H9 (cell line): ENCODE measurements at regions not wholly inside any gene's neighbourhood (a gene's known extent, or its start where the extent isn't known, plus 50 kb on each side); places are given as distances from the start of the nearest gene placed in this dataset.

Experiments used
- DNase-seq: peaks from one replicate; pipeline ENCODE4 v3.0.0-alpha.2; 2017
- H2AFZ ChIP-seq: one replicate; pipeline ENCODE4 v1.6.1; 2013; ENCODE audit warnings: mild to moderate bottlenecking, low read length, control low read depth, moderate library complexity
- H2AK5ac ChIP-seq: 2 replicates; pipeline ENCODE4 v1.6.1; 2013; ENCODE audit warnings: low read length, control low read depth, mixed read lengths; ENCODE audit not compliant: insufficient read length
- H2BK120ac ChIP-seq: one replicate; pipeline ENCODE4 v1.6.1; 2013; ENCODE audit warnings: low read depth, mild to moderate bottlenecking, low read length, control low read depth, inconsistent platforms; ENCODE audit not compliant: poor library complexity, severe bottlenecking
- H2BK12ac ChIP-seq: 2 replicates; pipeline ENCODE4 v1.6.1; 2013; ENCODE audit warnings: low read length, control low read depth, mixed read lengths, low read depth; ENCODE audit not compliant: insufficient read length
- H2BK15ac ChIP-seq: 2 replicates; pipeline ENCODE4 v1.6.1; 2013; ENCODE audit warnings: low read depth, low read length, control low read depth
- H2BK20ac ChIP-seq: one replicate; pipeline ENCODE4 v1.6.1; 2013; ENCODE audit warnings: low read depth, mild to moderate bottlenecking, low read length, control low read depth, inconsistent platforms; ENCODE audit not compliant: poor library complexity, severe bottlenecking
- H2BK5ac ChIP-seq: 2 replicates; pipeline ENCODE4 v1.6.1; 2013; ENCODE audit warnings: low read length, control low read depth, mixed read lengths; ENCODE audit not compliant: insufficient read length
- H3K14ac ChIP-seq: 2 replicates; pipeline ENCODE4 v1.6.1; 2013; ENCODE audit warnings: low read length, control low read depth; ENCODE audit not compliant: insufficient read depth
- H3K18ac ChIP-seq: 2 replicates; pipeline ENCODE4 v1.6.1; 2013; ENCODE audit warnings: low read depth, mild to moderate bottlenecking, mixed read lengths, low read length, control low read depth; ENCODE audit not compliant: insufficient read length
- H3K23ac ChIP-seq: 2 replicates; pipeline ENCODE4 v1.6.1; 2013; ENCODE audit warnings: low read length, control low read depth, mixed read lengths, low read depth; ENCODE audit not compliant: insufficient read length
- H3K23me2 ChIP-seq: 2 replicates; pipeline ENCODE4 v1.6.1; 2013; ENCODE audit warnings: low read depth, mild to moderate bottlenecking, mixed read lengths, low read length, control low read depth; ENCODE audit not compliant: insufficient read length, poor library complexity, severe bottlenecking
- H3K27ac ChIP-seq: 2 replicates; pipeline ENCODE4 v1.5.1; 2013; ENCODE audit warnings: low read length, control low read depth, mixed read lengths, low read depth; ENCODE audit not compliant: insufficient read length
- H3K27me3 ChIP-seq: 2 replicates; pipeline ENCODE4 v1.6.1; 2013; ENCODE audit warnings: low read length, control low read depth, inconsistent platforms; ENCODE audit not compliant: insufficient read depth
- H3K4ac ChIP-seq: 2 replicates; pipeline ENCODE4 v1.6.1; 2013; ENCODE audit warnings: low read depth, mild to moderate bottlenecking, control low read depth, inconsistent platforms, low read length, moderate library complexity
- H3K4me1 ChIP-seq: 2 replicates; pipeline ENCODE4 v1.6.1; 2013; ENCODE audit warnings: low read length, control low read depth, inconsistent platforms; ENCODE audit not compliant: insufficient read depth
- H3K4me2 ChIP-seq: 2 replicates; pipeline ENCODE4 v1.6.1; 2013; ENCODE audit warnings: low read length, control low read depth, mixed read lengths; ENCODE audit not compliant: insufficient read length, insufficient read depth
- H3K56ac ChIP-seq: 2 replicates; pipeline ENCODE4 v1.6.1; 2013; ENCODE audit warnings: low read depth, mild to moderate bottlenecking, mixed read lengths, low read length, control low read depth; ENCODE audit not compliant: insufficient read length
- H3K79me1 ChIP-seq: 2 replicates; pipeline ENCODE4 v1.6.1; 2013; ENCODE audit warnings: low read depth, mild to moderate bottlenecking, moderate library complexity, low read length, control low read depth, inconsistent platforms; ENCODE audit not compliant: insufficient read depth, poor library complexity, severe bottlenecking
- H3K79me2 ChIP-seq: 2 replicates; pipeline ENCODE4 v1.6.1; 2013; ENCODE audit warnings: low read length, control low read depth, inconsistent platforms; ENCODE audit not compliant: insufficient read depth
- H3K9ac ChIP-seq: 2 replicates; pipeline ENCODE4 v1.6.1; 2013; ENCODE audit warnings: low read length, control low read depth, mixed read lengths; ENCODE audit not compliant: insufficient read length; ENCODE audit errors: extremely low read depth
- H3K9me3 ChIP-seq: one replicate; pipeline ENCODE4 v1.6.1; 2013; ENCODE audit warnings: low read depth, low read length, inconsistent platforms; ENCODE audit not compliant: control insufficient read depth
- H3T11ph ChIP-seq: one replicate; pipeline ENCODE4 v1.6.1; 2013; ENCODE audit warnings: mild to moderate bottlenecking, low read length, control low read depth, inconsistent platforms
- H4K20me1 ChIP-seq: one replicate; pipeline ENCODE4 v1.6.1; 2013; ENCODE audit not compliant: control insufficient read depth, insufficient read length, insufficient read depth
- H4K5ac ChIP-seq: 2 replicates; pipeline ENCODE4 v1.6.1; 2013; ENCODE audit warnings: low read depth, mild to moderate bottlenecking, mixed read lengths, low read length, control low read depth; ENCODE audit not compliant: insufficient read length
- H4K8ac ChIP-seq: replicated peaks from 2 replicates; pipeline ENCODE4 v1.6.1; 2013; ENCODE audit warnings: low read length, control low read depth, mixed read lengths, low read depth; ENCODE audit not compliant: insufficient read length
- H4K91ac ChIP-seq: 2 replicates; pipeline ENCODE4 v1.6.1; 2013; ENCODE audit warnings: low read depth, mild to moderate bottlenecking, moderate library complexity, mixed read lengths, low read length, control low read depth; ENCODE audit not compliant: insufficient read length
- H3K27ac Mint-ChIP-seq, 3 experiments: 2 replicates in 2 of 3; 3 replicates in 1 of 3; pipeline ENCODE4 v1.8.0; 2020 to 2021; ENCODE audit warnings: mixed read lengths in 3 of 3, mild to moderate bottlenecking in 1 of 3, moderate library complexity in 1 of 3
- H3K27me3 Mint-ChIP-seq: 2 replicates; pipeline ENCODE4 v1.8.0; 2021; ENCODE audit warnings: low read depth, mild to moderate bottlenecking, moderate library complexity, mixed read lengths
- H3K36me3 Mint-ChIP-seq, 3 experiments: 2 replicates in 2 of 3; 3 replicates in 1 of 3; pipeline ENCODE4 v1.8.0; 2020 to 2021; ENCODE audit warnings: low read depth in 3 of 3, mixed read lengths in 3 of 3; ENCODE audit not compliant: insufficient read depth in 1 of 3
- H3K4me1 Mint-ChIP-seq, 2 experiments: 2 replicates each; pipeline ENCODE4 v1.8.0; 2020; ENCODE audit warnings: mixed read lengths in 2 of 2
- H3K4me3 Mint-ChIP-seq, 2 experiments: 2 replicates in 1 of 2; 3 replicates in 1 of 2; pipeline ENCODE4 v1.8.0; 2020 to 2021; ENCODE audit warnings: mild to moderate bottlenecking in 2 of 2, mixed read lengths in 2 of 2, moderate library complexity in 1 of 2
- H3K9me3 Mint-ChIP-seq, 2 experiments: 2 replicates in 1 of 2; 3 replicates in 1 of 2; pipeline ENCODE4 v1.8.0; 2020; ENCODE audit warnings: mild to moderate bottlenecking in 2 of 2, mixed read lengths in 2 of 2, moderate library complexity in 1 of 2
- CTCF ChIP-seq: fragments of 200-600 bp; sonication (generic); conservative IDR thresholded peaks from 3 replicates; pipeline ENCODE4 v1.8.0; 2021; ENCODE audit warnings: antibody characterized with exemption, mild to moderate bottlenecking
- WGBS: extraction: QIAGEN DNeasy Blood & Tissue Kit; methylation state at CpG from one replicate; pipeline ENCODE4 v1.1.7; 2013; ENCODE audit warnings: missing lambda C conversion rate, low lambda C conversion rate, mixed read lengths; ENCODE audit not compliant: insufficient read length; ENCODE audit errors: extremely low coverage; 5-methylcytosine and 5-hydroxymethylcytosine counted together

GRCh38 chr2:35391736-35392442 lies 963.7 kb upstream of the CRIM1 start:
- Histone ChIP-seq H3K27ac (no peak overlapping the region), H4K8ac (no peak overlapping the region), H3K9me3 (no peaks in the 10 kb centered on the region)

More at GRCh38 chr2:35391736-35392442, 963.7 kb upstream of the CRIM1 start:
- Histone ChIP-seq H3T11ph (no peak overlapping the region), H3K18ac (no peak overlapping the region), H3K27me3 (no peaks in the 10 kb centered on the region), H2AK5ac (no peak overlapping the region), H4K5ac (no peak overlapping the region), H2BK20ac (no peak overlapping the region), H3K4me2 (no peak overlapping the region), H3K14ac (no peak overlapping the region), H2BK15ac (no peak overlapping the region), H3K23me2 (no peaks in the 10 kb centered on the region), H3K79me1 (no peaks in the 10 kb centered on the region), H3K56ac (no peak overlapping the region), H2AFZ (no peak overlapping the region), H2BK120ac (no peak overlapping the region), H3K4me1 (no peaks in the 10 kb centered on the region), H3K4ac (no peak overlapping the region), H3K9ac (no peak overlapping the region), H3K23ac (no peak overlapping the region), H3K79me2 (no peaks in the 10 kb centered on the region), H4K20me1 (no peaks in the 10 kb centered on the region), H2BK5ac (no peak overlapping the region), H2BK12ac (no peak overlapping the region), H4K91ac (no peak overlapping the region)
- Mint-ChIP-seq H3K36me3 (no peaks in the 10 kb centered on the region; a peak in 2 of 7 replicates), H3K4me3 (no peak overlapping the region), H3K27me3 (no peaks in the 10 kb centered on the region), H3K27ac (no peak overlapping the region), H3K9me3 (peaks cover 0 to 3% of the 10 kb centered on the region in 2 experiments; a peak in 2 of 5 replicates), H3K4me1 (peaks cover 0 to under 1% of the 10 kb centered on the region in 2 experiments; a peak in 1 of 4 replicates)
- no CpG with 5 or more reads among the region's 22 CpGs for WGBS
- TF ChIP-seq CTCF = no peak
- no peak for DNase-seq
